CD4-positive, alpha-beta T cell treated with Interleukin-1 beta for 1 hour (primary cell): ENCODE measurements at regions not wholly inside any gene's neighbourhood (a gene's known extent, or its start where the extent isn't known, plus 50 kb on each side); places are given as distances from the start of the nearest gene placed in this dataset.

Source experiments
- DNase-seq, 2 donors: peaks; one replicate each; pipeline ENCODE4 v3.0.0-alpha.2; 2020 to 2022

DNA sequence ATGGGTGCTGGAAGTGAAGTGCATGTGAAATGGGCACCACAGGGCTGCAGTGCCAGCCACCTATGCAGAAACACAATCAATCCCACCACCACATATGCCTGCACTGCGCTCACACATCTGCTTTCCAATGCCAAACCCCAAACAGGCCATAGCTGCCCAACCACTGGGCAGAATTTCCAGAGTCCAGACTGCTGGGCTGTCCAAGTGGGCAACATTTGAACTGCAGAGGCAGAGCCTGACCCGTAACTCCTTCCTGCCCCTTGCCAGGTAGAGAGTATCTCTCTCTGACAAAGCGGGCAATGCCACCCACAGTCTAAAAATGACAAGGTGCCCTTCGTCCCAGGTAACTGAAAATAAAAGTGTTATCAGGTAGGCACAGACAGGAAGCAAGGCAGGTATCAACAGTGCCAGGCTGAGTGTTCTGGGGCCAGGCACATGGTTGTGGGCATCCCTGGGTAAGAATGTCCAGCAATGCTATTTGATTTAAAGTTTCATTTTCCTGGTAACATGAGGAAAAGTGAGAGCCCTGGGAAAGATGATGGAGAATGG lies 79.5 kb downstream of the FOXA2 start:
- DNase-seq: no peak

DNA sequence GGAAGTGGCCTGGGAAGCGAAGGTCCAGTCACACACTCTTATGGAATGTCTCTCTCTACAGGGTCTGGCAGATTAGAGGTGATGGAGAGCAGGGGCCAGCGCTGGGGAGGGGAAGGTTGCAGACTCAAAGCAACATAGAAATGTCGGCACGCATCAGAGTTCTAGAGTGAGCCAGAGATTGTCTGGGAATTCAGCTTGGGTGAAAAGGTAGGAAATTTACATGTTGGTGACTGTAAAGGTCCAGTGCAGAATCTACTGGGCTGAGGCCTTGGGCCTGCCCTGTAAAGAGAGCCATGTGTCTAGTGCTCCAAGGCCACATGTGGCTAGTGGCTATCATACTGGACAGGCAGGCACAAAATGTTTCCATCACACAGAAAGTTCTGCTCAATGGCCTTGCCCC lies 80.8 kb downstream of the FOXA2 start:
- DNase-seq: no peak

DNA sequence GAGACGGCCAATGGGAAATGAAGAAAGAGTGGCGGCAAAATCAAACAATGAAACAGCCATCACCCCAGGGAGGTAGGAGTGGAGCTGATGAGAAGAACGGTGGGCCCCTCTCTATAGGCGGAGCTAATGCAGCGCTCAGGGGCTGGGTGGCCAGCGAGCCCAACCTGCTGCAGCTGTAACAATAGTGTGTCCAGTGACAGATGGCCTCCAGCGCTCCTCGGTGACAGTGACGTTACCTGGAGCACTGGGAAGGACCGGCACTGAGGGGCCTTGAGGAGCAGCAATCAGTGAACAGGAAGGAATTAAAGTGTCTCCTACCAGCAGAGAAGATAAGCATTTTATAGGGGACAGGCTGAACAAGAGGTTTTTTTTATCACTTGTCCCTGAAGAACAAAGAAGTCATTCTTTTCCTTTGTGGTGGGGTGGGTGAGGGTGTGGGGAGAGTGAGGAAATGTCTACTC lies 81.6 kb downstream of the FOXA2 start:
- DNase-seq: no peak

DNA sequence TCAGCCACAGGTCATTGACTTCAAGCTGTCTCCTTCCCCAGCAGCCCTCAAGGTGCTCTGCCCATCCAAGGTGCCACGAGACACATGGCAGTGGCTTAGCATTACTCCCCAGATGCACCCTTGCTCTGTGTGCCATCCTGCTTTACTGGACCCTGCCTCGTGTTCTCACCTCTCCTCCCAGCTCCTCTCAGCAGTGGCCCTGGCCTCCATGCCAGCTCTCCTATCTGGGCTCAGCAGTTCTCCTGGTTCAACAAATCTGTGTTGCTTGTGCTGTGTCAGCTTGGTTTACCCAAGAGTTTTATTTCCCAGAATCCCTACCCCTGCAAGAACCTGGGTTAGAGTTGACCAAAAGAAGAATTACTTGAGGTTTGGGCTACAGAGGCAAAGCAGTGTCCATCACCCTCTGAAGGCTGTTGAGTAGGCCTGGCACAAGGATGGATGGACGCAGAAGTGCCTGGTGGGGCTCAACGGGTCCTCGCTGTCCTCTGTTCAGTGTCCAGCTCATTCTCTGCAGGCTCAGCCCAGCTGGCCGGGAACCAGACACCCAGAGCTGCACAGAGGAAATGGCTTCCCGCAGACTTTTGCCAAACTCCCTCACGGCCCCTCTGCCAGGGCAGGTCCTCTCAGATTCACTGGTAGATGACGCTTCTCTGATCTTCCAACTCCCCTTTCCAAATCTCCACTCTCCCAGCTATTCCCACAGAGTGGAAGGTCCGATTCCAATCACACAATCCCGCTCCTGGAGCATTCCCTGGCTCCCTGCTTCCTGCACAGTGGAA lies 82.6 kb downstream of the FOXA2 start:
- DNase-seq: no peak

DNA sequence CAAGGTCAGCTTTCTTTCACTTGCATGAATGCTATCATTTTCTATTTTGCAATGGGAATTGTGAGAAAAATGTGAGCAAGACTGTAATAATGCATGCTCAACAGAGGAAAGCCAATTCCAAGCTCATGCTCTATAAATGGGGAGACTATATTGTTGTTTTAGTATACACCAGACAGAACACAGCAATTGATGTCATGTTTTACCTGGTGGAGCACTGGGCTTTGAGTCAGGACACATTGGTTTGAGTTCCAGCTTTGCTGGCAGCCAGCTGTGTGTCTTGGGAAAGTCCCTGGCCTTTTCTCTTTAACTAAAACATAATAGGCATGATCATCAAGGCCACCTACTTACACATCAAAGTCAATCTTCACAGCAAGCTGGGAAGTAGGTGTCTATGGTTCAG lies 83.3 kb downstream of the FOXA2 start:
- no peak for DNase-seq

DNA sequence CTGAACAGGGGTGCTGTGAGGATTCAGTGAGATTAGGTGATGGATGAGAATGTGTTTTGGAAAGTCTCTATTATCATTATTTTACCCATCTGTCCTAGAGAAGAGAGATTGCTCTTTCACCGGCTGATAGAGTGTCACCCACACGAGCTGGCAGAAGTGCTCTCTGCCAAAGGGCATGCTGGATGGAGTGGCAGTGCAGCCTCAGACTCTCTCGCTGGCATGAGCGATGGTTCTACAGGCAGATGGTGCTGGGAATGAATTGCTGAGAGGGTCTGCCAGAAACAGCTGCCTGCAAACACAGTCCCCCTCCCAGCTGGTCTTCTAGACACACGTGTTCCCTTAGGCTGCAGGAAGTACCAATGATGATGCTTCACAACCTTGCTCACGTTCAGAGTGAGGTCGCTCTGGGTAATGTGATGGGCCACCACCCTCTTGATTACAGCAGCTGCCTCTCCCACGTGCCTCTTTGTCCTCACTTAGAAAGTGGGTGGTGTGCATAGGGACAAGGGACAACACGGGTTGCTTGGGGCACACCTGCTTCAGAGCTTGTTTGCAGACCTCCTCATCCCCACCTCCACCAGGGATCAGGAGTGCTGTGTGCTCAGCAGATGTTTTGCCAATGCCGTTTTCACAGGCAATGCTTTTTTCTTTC lies 84.7 kb downstream of the FOXA2 start:
- no peak for DNase-seq

DNA sequence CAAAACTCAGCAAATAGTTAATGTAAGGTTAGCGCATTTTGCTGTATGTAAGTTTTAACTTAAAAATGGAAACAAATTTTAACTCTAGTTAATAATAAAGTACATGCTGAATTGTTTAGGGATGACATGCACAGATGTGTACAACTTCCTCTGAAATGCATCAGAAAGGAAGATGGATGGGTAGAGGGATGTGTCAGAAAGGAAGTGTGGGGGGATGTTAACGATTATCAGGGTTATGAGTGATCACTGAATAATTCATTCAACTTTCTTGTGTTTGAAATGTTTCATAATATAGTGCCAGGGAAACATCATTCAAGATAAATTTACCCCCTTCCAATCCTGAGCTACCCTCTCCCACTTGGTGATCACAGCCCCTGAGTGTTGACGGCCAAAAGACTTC lies 87.6 kb downstream of the FOXA2 start:
- no peak for DNase-seq

DNA sequence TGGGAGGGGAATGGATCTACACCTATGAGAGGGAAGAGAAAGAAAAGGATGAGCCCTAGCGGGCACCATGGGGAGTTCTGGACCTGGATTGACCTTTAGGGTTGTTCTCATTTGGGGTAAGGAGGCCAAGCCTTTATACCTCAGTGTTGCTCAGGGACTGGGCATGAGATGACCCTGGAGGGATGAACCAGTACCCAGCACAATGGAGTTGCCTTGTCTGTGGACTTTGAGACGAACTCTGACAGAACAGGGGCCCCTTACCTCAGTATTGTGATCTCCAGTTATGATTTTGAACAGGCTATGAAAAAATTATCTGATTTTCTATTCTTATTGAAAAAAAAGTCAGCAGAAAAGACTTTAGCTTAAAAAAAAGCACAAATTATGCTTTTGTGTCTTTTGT lies 88.6 kb downstream of the FOXA2 start:
- DNase-seq: no peak

DNA sequence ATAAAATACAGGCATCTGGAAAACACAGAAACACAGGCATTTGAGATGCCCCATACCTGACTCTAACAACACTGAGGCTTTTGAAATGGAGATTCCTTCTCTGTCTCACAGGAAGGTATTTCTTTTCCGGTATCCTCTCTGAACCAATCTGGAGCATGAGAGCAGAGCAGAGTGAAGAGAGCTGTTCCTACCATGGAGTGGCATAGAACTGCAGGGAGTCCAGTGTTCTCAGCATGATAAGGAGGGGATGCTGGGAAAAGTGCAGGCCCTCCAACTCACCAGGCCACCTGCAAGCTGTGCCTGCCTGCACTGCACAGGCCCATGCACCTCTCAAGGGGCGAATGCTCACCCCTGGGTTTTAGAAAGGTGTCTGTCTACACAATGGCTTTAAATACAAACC lies 89.2 kb downstream of the FOXA2 start:
- DNase-seq: no peak

DNA sequence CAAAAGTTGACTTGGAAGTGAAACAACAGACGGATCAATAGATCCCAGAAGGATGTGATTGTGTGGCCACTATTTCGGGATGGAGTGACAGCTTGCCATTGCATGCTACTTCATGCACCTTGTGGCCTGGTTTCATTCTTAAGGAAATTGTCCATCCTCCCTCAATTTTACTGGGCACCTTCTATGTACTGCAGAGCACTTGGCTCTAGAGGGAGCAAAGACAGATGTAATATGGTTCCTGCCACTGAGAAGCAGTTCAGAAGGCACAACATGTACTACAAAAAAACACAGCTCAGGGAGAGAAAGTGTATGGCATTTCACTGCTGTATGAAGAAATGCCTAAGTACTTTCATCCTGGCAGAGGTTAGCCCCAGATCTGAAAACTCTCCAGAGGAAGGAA lies 91.9 kb downstream of the FOXA2 start:
- DNase-seq: no peak

DNA sequence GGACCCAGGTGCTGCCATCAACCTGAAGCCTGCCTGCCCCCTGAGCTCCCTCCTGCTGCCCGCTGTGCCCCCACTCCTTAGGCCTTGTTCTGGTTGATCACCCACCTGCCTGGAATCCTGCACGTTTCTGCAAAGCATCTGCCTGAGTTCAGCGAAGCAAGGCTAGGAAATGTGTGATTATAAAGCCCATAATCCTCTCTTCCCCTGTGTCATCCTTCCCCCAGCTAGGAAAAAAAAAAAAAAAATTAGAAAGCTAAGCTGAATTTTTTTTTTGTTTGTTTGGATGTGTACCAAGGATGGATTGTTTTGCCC lies 93.2 kb downstream of the FOXA2 start:
- no peak for DNase-seq

DNA sequence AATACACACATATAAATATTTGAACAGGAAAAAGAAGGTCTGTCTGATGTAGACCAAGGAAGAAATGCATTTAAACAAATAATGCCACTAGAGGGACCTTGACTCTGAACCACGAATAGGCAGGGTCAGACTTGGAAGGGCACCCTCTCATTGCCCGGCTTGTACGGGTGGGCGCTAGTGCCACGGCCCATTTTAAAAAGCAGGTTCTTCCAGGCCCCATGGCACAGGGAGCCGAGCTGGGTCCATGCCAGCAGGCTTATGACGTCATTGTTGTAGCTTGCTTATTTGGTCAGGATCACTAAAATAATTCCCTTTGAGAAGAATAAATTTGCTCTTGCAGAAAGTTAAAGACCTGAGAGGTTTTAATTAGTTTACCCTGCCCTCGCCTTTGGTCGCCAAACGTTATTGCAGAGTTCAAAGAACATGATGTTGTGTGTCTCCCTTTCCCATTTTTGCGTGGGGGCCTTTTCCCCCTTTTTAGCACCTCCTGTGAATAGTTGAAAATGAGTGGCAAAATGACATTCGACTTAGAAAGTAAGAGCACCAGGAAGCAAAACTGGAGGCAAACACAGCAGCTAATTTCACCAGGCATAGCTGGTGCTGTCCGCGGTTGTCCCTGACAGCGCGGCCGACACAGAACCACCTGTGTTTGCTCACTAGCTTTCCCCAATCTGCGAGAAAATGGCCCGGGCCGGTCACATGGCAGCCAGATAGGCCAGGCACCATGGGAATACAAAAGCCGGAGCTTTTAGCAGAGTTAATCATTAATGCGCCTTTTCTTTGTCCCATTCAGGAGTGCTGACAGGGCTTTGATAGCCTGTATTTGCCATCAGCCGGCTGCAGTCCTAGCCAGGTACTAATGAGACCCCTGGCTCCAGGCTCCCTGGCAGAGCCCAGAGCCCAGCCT lies 93.8 kb downstream of the FOXA2 start:
- no peak for DNase-seq

DNA sequence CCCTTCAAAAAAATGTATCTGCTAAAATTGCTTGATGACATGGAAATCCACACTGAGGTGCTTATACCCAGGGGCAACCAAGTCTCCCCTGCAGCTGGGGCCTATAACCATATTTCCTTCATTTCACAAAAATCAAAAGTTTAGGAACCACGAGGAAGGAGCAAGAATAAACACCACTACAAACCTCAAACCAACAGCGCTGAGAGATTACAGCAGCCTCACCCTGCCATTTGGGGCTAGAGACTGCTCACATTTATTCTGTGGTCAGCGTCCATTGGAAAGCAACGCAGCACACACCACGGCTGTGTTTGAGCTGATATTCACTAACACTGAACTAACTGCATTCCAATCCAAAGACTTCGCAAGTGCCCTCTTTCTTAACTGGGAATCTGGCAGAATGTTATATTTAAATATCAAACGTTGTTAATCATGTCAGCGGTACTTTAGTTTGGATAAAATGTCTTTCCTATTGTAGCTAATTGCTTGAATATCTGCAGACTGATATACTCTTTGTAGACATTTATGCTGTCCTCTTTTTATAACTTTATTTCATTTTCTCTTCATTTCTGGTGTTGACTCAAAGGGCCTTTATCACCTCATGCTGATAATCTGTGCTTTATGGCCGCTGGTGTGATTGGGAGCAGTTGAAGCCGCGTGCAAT lies 94.6 kb downstream of the FOXA2 start:
- no peak for DNase-seq

DNA sequence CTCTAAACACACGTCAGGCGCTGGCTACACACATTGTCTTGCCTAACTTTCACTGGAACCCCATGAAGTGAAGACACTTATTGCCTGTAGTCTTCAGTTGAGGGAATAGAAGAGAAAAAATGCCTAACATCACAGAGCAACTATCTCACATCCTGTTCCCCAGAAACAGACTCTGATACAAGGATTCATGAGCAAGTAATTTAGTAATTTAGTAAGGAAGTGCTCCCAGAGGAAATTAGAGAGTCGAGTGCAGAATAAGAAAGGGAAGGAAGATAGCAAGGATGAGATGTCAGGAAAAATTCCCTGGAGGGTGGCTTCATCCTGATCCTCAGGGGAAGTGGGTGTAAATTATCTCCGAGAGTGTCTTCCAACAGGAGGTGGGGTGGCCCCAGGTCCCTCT lies 104.0 kb downstream of the FOXA2 start:
- DNase-seq: no peak

DNA sequence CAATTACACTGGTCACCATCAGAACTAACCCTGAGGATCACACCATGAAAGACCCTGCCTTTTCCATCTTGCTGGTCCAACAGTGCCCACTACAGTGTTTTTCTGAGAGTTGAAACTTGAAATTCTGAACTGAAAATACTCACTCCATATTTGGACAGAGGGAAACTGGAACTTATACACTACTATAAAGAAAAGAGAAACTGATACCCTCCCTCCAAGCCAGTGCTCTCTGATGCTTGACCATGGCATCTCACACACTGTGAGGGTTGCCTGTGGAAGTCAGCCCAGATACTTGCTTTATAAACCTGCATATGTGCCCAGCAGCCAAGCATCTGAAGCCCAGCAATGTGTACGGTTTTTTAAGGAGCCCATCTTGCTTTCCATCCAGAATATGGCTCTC lies 108.7 kb downstream of the FOXA2 start:
- DNase-seq: no peak

DNA sequence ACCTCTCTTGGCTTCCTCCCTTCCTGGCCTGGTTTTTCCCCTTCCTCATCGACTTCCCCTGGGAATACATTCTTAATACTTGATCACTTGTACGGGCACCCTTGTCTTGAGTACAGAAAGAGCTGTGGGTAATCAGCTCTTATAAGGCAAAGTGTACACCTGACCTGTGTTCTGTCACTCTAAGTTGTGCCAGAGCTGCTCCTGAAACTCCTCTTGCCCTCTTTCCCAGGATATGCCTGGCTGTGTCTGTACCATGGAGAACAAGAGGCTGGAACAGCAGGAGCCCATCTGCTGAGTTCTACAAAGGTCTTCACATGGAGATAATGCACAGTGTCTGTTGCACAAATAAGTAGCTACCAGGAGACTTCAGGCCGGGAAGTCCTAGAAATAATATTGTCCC lies 110.1 kb downstream of the FOXA2 start:
- no peak for DNase-seq

DNA sequence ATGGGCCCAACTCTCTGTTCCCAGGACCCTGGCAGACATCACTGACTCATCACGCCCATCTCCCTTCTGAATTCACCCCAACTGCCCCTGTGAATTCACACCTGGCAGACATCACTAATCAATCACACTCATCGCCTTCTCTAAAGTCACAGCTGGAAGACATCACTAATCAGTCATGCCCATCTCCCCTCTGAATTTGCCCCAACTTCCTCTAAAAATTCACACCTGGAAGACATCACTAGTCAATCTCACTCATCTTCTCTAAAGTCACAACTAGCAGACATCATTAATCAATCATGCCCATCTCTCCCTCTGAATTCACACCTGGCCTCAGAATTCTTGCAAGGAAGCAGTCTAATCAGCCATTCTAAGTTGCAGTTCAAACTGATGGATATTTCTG lies 111.1 kb downstream of the FOXA2 start:
- no peak for DNase-seq

DNA sequence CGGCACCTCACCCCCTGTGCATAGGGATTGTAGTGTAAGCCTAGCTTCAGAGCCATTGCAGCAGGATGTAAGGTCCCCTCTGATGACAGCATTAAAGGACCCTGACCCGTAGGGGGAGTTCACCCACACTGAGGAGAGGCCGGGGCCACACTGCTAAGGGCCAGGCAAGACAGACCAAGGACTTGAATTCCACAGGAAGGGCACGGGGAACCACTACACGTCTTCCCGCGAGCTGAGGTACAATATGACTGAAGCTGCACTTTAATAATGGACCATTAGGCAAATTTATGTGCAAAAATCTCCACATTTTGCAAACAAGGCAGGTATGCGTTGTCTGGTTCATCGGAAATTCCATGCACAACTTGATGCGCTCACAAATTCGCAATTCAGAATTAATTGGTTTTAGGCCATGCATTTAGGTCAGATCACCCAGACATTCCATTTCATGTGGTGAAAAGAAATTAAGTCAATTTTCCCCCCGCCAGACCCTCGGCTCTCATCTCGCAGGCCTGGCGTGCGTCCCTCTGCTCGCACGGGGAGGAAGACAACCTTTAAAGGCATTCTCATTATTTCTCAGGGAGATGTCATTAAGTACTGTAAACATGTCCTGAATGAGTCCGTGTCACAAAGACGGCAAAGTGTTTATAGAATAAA lies 111.8 kb downstream of the FOXA2 start:
- no peak for DNase-seq

DNA sequence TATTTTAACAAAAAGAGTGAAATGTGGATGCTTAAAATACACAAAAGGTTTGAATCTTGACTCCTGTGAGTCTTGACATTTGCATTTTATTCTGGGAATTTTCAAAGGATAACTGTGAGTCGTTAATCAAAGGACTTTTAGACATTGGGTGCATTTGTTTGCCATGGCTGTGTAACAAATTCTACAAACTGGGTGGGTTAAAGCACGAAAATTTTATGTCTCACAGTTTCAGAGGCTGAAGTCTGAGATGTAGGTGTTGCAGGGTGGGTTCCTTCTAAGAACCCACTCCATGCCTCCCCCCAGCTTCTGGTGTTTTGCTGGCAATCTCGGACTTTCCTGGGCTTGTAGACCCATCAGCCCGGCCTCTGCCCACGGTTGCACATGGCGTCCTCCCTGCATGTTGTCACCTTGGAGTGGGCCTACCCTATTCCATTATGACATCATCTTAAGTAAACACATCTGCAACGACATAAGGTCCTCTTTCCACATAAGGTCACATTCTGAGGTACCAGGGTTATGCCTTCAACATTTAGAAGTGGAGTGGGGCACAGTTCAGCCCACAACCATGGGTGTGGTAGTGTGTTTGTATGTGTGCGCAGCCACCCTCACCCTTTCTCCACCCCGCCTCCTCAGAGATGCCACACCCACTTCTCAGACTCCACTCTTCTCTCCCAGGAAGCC lies 113.1 kb downstream of the FOXA2 start:
- DNase-seq: no peak

DNA sequence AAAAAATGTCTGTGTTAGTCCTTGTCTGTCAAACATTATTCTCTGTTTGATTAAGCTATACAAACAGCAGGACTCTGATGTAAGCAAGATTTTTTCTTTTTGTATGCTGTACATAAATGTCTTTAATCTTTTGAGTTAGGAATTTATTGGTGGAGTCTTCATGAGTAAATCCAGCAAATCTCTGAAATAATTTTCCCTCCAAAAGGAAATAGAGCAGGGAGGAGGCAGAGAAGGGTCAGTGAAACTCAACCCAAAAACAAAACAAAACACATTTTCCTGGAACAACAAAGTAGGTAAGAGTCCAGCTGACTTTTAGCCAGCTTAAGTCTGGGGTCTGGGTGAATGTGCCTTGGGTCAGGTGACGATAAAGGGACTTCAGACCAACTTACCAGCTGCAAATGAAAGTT lies 113.7 kb downstream of the FOXA2 start:
- no peak for DNase-seq

DNA sequence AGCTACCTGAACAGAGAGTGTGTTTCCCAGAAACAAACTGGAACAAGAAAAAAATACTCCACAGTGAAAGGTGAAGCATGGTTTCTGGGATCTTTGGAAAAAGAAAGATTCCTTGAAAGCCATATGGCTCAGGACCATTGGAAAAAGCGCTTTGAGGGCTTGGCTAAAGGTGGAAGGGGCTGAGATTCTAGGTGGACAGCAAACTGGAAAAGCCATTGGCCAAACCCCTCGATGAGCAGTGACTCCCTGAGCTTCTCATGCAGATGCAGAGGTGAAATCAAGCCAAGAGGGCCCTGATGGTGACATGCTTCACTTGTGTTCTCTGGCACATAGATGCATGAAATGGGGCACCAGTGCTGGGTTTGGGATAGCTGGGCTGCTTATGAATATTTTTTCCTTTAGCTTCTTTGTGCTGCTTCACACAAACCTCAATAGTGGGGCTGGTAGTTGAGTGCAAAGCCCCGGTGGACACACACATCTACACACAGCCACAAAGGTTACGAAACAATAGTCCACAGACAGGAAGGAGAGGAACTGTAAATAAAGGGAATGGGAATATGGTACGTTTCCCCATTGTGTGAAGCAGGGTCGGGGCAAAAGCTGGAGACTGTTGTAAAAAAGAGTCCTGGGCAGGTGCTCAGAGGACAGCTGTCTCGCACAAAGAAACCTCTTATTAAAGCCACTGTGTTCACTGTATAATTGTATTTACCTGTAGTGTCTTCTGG lies 117.8 kb downstream of the FOXA2 start:
- DNase-seq: no peak
